Right forelimb (tissue), 1 donor: ENCODE measurements at regions not wholly inside any gene's neighbourhood (a gene's known extent, or its start where the extent isn't known, plus 50 kb on each side); places are given as distances from the start of the nearest gene placed in this dataset.

ENCODE experiments used
- DNase-seq: peaks from one replicate; pipeline ENCODE4 v3.0.0-alpha.2; 2018

DNA sequence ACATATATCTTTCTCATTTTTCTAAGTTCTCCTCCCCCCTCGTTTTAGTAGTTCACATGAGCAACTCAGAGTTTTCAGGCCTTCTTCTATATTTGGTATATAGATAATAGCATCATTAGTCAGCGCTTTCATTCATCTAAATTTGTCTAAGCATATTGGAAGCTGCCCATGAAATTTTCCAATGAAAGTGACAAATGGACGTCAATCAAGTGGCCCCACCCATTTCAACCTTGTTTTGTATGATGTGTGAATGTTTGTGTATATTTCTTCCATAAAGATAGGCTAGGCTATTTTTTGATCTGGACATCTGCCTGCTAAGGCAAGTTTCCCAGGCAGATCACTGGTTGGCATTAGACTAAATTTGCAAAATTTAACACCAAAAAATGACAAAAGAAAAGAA, 104.0 kb upstream of the SSBP2 start:
- DNase-seq, result no peak

DNA sequence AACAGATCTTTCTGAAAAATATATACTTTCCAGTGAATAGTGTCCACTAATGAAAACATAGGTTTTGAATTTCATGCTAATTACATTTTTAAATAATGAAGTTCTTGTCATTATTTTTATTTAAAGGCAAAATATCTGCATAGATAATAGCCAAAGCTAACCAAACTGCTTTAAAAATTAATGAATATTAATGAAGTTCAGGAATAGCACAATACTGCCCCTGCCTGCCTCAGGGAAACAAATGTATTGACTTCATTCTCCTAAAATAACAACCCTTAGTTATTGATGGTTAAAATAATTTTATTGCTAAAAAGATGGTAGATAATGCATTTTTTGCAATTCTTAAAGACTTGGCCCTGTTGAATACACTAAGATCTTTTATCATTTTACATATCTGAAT, 103.6 kb upstream of the SSBP2 start:
- DNase-seq, result no peak

DNA sequence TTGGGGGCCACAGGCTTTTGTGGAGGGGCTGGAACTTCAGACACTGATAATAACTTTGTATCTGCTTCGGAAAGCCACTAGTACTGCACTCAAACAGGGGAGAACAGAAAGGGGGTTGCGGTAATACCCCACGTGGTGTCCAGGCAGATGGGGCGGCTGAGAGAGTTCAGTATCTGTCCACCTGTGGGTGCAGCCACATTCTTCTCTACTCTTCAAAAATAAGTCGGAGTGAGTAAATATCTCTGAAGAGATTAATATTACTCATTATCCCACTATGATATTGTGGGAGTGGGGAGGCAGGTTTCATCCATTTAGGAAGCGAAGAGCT, 102.1 kb upstream of the SSBP2 start:
- no peak for DNase-seq

DNA sequence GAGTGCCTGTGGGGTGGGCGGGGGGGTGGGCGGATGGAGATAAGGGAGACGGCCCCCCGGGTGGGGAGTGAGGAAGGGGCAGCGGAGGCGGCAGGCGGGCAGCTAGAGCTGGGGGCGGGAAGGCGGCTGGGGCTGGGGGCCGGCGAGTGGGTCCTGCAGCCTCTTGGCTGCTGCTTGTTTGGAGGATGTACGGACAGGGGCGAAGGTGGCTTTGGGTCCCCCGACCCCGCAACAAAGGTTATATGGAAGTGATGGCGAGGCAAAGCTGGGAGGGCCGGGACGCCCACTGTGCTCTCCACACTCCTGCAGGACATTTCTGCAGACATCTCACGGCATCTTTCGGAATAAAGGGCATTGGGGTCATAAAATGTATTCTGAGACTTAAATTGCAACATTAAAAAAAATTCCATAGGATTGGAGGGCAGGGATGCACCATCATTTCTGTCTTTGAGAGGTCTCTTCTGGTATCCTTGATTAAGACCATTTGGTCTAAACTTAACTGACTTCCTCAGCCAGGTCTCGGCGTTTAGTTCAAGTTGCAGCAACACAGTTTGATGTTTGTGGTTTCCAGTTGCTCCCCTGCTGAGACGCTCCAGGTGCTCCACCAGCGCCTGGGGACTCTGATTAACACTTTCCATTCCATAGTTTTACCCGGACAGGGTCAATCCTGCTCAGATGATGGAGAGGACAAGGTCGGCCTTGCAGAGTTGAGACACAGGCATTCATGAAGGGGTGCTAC, 101.6 kb upstream of the SSBP2 start:
- no peak for DNase-seq

DNA sequence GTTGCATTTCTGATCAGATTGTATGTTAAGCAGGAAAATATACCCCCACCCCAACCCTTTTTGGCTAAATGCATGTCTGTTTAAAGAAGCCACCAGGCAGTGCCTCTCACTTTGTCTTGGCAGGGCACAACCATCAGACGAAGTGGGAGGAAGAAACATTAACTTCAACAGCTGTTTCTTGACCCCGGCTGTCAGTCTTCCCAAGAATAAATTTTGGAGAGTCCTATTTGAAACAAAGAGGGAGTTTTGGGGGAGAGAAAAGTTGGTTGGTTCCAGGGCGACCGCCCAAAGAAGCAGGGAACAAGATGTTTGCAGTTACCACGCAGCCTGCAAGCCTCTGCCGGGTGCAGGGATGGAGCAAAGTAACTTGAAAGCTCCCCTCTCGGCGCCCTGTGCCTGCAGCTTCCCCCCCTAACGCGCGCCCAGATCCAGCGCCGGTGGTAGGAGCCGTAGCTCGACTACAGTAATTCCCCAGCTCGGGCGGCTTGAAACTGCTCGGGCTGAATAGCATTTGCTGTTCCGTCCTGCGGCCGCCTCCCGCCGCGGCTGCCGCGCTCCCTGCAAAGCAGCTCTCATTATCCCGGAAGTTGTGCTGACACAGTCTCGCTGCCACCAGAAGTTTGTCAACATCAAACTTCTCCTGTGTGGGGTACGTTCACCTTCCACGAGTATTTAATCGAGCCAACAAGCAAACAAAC, 100.7 kb upstream of the SSBP2 start:
- peak; percentile 99 for DNase-seq

DNA sequence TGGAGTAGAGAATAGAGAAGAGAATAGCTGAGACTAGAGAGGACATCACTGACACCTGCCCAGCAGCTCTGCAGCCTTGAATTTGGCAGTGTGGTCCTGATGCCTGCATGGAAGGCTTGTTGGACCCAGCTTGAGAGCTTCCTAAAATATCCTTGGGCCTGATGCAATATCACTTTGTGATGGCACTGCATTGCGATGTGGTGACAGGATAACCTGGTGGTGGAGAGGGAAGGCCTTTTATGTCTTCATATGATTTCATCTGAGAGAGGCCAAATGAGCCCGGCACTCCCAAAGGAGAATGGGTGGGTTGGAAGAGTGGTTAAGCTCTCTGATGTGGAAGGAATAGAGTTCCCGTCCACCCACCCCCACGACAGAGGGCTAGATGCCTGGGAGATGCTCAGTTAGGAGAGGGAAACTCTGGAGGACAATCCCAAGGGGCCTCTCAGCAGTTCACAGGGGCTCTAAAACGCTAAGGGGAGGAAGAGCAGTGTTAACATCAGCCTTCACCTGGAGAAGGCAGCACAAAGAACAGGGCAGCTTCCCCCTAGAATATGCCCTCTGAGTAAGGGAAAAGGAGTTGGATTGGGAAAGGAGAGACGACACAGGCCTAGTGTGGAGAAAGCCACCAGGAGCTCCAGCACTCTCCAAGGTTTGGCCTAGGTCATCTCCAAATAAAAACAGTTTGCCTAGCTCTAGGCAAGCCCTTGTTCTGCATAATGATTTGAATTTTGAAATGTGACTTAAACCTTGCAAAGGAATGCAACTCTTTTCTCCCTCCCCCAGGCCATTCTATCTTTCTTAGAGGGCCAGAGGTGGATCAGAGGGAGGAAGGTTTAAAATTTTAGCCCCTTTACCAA, 99.8 kb upstream of the SSBP2 start:
- no peak for DNase-seq

DNA sequence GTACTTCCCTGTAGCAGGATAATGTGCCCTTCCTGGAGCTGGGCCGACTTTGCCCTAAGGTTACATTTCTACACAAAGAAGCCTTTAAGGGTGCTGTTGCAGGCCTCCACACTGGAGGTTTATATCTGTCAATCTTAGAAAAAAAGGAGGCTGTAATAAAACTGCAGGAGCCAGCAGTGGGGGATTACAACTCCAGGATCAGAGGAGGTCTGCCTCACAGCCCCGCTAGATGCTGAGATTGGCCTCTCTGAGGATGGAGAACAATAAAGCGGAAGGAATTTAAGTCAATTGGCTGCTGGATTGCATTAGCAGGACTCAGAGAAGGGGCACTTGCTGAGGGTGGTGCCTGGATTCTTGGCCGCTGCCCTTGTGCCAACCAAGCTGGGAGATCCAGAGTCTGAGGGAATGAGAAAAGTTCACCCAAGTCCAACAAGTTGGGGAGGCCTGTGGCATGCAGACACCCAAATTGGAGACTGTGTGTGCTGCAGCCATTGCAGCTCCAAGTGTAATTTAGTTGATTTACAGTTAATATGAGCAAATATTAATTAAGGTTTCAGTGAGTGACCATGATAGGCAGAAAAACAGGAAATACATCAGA, 99.0 kb upstream of the SSBP2 start:
- DNase-seq, result no peak

DNA sequence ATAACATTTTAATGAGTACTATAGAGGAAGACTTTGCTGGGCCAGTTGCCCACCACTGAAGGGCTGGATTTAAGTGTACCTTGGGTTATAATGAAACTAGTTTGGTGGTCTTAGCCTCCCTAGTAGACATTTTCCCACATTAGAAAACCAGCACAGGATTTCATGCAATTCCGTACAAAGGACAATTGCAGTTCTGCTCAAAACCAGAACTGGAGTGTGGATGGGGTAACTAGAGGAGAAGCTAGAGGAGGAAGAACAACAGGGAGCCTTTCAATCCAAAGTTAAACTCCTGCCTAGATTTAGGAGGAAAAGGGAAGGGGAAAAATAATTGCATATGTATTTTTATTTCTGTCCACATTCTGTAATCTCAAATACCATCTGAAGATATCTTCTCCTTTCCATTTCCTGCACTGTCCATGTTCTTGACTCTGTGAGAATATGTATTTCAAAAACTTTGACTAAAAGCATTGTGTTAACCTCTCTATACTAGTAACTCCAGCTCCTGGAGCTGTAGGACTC, 97.5 kb upstream of the SSBP2 start:
- DNase-seq, result no peak

DNA sequence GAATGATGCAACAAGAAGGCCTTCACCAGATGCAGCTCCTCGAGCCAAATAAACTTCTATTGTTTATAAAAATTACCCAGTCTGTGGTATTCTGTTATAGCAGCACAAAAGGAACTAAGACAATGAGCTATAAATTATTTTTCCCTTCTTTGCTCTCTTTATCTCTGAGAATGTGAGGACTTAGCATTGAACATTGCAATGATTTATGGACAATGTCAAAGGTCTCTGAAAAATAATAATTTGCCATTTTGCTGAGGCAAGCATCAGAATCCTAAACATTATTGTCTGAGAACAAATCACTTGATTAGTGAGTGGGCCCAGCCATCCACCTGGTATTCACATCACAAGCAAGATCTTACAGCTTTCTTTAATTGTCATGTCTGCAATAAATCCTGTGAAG, 95.4 kb upstream of the SSBP2 start:
- no peak for DNase-seq

DNA sequence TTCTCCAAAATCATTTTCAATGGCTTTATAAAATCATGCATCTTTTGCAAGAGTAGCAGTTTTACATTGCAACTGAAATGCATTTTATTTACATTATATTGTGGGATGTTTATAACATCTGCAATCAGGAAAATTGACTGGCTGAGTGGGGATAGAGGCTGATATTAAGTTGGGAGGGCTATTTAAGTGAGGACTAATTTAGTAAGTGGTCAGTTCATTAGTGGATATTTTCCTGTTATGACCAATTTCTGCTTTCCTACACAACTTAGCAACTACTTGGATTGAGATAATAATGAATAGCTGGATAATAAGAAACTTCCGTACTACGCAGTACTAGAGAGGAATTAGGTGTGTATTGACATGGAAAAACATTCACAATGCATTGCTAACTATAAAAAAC, 92.9 kb upstream of the SSBP2 start:
- DNase-seq, result no peak

DNA sequence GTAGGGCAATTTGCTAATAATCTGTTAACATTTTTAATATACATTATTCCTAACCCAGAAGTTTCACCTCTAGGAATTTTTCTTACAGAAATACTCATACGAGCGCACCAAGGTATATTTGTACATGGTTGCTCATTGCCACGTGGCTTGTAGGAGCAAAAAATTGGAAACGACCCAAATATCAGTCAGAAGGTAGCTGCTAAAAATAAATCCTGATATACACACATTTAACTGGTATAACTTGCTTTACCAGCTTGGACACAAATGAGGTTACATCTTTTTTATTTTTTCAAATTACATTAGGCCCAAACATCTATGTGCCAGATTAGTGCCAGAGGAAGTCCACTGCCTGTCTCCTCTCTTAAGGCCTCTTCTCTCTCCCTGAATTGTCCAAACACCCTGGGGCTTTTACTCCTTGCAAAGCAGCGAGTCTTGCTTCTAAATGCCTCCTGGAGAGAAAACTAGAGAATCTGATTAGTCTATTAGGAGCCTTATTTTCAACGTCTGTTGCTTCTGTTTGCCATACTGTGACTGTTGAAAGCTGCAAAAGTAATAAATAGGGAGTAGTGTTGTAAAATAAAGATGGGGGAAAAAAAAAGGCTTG, 92.0 kb upstream of the SSBP2 start:
- DNase-seq, result no peak

DNA sequence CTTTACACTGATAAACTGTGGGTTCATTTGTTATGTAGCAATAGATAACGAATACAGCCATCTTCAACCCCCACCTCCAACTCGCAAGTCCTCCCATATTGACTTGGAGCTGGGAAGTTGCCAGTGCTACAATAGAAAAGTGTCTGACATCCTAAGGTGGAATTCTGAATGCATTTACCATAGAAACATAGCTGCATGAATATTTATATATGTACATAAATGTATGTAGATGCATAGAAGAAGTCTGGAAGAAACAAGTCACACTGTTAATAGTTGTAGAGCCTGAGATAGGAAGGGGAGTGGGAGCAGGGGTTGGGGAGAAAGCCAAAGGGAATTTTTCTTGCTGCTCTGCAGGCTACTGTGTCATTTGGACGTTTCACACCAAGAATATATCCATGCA, 88.1 kb upstream of the SSBP2 start:
- DNase-seq, result no peak

DNA sequence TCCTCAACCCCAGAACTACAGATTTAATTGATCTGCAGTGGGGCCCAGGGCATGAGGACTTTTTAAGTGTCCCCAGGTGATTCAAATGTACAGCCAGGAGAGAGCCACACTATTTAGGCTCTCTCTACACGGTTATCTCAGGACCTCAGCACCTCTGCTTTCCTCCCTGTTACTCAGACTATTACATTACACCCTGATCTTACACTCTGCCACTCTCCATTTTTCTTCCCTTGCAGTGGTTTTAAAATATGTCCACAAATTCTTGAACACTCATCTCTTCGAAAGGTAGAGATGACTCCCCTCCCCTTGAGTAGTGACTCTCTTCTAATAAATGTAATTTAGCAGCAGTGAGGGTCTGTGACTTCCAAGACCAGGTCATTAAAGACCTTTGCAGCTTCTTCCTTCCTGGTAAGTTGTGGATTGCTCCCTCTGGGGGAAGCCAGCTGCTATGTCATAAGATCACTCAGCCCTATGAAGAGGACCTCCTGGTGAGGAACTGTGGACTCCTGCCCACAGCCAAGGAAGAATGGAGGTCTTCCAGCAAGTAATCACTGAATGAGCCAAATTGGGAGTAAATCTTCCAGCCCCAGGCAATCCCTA, 87.5 kb upstream of the SSBP2 start:
- DNase-seq, result no peak

DNA sequence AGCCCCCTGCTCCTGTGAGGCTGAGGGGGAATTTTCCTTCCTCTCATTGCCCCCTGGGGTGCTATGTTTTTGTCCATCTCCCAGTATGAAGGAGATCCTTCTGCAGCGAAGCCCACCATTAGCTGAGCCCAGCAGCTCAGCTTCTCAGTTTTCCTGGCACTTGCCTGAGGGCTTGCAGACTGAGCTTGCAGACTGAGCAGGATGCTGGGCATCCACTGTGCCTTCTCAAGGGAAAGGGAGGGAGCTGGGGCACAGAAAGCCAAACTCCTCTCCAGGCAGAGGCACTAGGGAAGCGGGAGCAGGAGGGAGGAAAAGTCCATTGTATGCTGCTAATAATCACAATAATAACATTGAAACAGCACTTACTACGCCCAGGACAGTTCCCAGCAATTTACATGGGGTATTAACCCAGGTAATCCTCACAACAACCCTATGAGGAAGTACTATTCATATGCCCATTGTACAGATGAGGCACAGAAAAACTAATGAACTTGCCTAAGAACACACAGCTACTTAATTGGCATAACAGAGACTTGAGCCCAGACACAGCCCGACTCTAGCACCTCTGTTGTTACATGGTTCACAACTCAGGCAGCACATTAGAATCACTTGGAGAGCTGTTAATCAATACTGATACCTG, 86.9 kb upstream of the SSBP2 start:
- DNase-seq, result no peak

DNA sequence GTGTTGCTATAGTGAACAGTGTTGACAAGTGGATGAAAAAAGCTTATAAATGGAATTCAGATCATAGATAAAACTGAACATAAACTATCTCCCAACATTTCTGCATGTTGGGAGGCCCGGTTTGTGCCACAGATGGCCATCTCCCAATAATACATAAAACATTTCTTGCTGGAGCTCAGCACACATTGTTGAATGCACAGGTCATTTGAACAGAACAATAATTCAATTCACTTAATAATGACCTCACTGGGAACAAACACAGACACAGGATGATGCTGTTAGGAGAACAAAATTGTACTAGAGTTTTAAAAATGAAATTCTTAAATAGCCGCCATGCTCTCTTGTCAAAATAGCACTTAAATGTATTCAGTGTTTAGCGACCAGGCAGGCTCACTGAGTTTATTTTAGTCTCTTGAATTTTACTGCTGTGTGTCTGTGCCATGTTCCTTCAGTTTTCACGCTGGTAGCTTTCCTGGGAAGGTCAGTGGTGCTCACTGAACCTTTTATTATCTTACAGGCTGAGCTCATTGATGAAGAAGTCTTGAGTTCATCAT, 85.0 kb upstream of the SSBP2 start:
- no peak for DNase-seq

DNA sequence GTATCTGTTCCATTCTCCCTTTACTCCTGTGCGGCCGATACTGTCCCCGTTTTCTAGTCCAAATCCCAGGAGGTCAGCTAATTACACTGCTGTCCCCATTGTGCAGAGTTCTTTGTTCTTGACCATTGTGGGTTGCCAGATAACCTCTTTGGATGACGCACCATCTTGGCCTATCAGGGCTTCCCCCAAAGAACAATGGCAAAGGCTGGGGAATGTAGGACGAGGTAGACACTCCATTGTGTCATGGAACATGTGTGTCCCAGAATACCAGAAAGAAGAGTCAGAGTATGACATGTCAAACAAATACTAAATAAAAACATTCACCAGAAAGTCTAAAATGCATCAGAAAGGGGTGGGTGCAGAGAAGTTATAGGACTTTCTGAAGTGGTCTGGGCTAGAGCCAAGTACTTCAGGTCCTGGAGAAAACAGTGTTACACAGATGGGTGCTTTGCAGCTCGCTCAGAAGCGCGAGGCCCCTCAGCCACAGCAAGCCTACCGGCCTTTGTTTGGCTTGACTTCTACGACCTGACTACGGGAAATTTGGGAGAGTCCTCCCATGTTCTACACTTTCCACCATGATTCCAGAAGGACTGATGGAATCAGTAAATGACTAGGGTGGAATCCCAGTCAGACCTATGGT, 83.2 kb upstream of the SSBP2 start:
- DNase-seq, result no peak

DNA sequence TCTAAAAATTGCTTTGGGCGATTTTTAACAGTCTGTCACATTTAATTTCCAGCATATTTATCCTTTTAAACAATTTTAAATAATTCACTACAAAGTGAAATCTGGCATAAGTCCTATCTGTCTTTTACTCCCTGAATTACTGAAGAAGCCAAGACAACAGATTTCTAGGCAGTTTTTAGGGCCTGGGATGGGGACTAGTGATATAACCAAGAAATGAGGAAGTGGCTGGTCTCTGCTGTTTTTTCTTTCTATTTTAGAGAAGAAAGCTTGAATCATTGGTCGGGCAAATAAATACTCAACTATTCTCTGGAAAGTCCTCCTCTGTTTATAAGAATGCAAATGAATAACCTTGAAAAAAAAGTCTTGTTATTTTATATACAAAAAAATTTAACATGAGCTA, 79.7 kb upstream of the SSBP2 start:
- DNase-seq, result no peak

DNA sequence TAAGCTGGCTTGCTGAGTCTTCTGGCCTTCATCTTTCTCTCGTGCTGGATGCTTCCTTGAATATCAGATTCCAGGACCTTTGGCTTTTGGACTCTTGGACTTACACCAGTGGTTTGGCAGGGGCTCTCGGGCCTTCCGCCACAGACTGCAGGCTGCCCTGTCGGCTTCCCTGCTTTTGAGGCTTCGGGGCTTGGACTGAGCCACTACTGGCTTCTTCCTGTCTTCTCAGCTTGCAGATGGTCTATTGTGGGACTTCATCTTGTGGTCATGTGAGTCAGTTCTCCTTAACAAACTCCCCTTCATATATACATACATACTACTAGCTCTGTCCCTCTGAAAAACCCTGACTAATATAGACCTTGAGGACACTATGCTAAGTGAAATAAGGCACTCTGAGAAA, 78.3 kb upstream of the SSBP2 start:
- no peak for DNase-seq

DNA sequence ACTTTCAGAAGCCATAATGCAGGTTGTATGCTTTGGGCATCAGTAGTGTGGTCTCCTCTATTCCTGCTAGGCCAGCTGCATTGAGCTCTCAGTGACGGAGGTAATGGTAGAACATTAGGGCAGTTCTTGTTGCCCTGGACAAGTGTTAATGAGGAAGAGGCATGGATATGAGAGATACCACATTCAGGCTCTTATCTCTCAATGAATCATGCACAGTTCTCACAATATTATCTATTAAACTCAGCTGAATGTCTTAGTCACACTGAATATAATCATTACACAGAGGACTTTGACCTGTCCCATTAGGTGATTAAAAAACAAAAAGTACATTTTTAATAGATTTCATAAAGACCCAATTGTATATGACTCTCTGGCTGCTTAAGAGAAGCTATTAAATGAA, 76.6 kb upstream of the SSBP2 start:
- DNase-seq, result no peak

DNA sequence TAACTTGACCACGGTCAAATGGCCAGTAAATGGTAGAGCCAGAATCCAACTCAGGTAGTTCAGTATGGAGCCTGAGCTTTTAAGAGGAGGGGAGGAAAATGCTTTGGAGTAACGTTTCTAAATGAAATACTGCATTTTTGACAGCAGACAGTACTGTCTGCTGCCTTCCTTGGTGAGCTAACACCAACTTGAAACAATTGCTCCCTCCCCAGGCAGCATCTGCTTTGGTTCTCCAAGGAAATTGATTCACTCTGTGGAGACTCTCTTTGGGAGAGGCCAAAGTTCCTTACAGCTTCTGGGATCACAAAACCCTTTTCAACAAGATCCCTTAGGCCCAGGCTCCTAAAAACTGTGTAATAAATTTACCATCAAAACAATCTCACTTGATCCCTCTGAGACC, 75.2 kb upstream of the SSBP2 start:
- no peak for DNase-seq

DNA sequence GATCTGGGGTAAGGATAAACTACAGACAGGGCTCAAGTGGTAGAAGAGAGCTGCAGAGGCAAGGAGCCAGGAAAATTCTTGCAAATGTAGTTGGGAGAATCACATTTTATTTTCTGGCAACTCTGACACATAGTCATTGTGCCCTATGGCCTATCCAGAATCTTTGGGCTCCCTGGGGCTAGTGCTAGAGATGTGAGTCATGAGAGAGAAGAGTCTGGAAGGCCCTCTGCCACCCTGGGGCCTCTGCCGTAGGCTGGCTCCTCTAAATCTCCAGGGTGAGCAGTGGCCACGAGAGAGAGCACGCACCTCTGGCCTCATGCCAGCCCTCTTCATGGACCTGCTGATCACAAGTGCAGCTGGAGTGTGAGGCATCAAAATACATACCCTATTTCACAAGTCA, 74.3 kb upstream of the SSBP2 start:
- no peak for DNase-seq
